T-helper 17 cell (primary cell): ENCODE measurements at regions not wholly inside any gene's neighbourhood (a gene's known extent, or its start where the extent isn't known, plus 50 kb on each side); places are given as distances from the start of the nearest gene placed in this dataset.
"Not testable (repeated sequence)": the region's sequence is repeated elsewhere in the genome, so short reads cannot be mapped to it uniquely, and the experiment has no call there.

ENCODE experiments used
- ATAC-seq: fragments of 150-1000 bp; cut with Tn5 transposase; 2 replicates; pipeline ENCODE4 v1.10.0; 2021; ENCODE audit warnings: mild to moderate bottlenecking, moderate library complexity
- DNase-seq, 3 donors: peaks; one replicate each; pipeline versions ENCODE4 v3.0.0 to v3.0.0-alpha.2; 2020 to 2021
- H3K9me3 ChIP-seq: one replicate; pipeline ENCODE4 v1.7.0; 2013; ENCODE audit warnings: low read length, mild to moderate bottlenecking; ENCODE audit not compliant: control insufficient read depth, poor library complexity, severe bottlenecking
- H3K27ac Mint-ChIP-seq: one replicate; pipeline ENCODE4 v1.8.0; 2022; ENCODE audit warnings: mild to moderate bottlenecking, moderate library complexity, mixed read lengths
- H3K27me3 Mint-ChIP-seq: one replicate; pipeline ENCODE4 v1.8.0; 2022; ENCODE audit warnings: mixed read lengths
- H3K36me3 Mint-ChIP-seq: one replicate; pipeline ENCODE4 v1.8.0; 2022; ENCODE audit warnings: low read depth, mixed read lengths
- H3K4me1 Mint-ChIP-seq: one replicate; pipeline ENCODE4 v1.8.0; 2022; ENCODE audit warnings: mild to moderate bottlenecking, mixed read lengths
- H3K4me3 Mint-ChIP-seq: one replicate; pipeline ENCODE4 v1.8.0; 2022; ENCODE audit warnings: mild to moderate bottlenecking, moderate library complexity, mixed read lengths

GRCh38 chr1:29389533-29390041, 153.3 kb downstream of the PTPRU start:
- DNase-seq (no peak), ATAC-seq (no peak)
- H3K27ac Mint-ChIP-seq: no peak overlapping the region
- no peaks in the 10 kb centered on the region for H3K4me1 Mint-ChIP-seq
- H3K36me3 Mint-ChIP-seq: no peaks in the 10 kb centered on the region
- H3K9me3 ChIP-seq: no peaks in the 10 kb centered on the region
- H3K4me3 Mint-ChIP-seq: no peak overlapping the region
- peaks cover 57% of the 10 kb centered on the region for H3K27me3 Mint-ChIP-seq

GRCh38 chr1:29388884-29389283, 152.6 kb downstream of the PTPRU start:
- Mint-ChIP-seq H3K27ac (no peak overlapping the region), H3K4me1 (no peaks in the 10 kb centered on the region), H3K36me3 (no peaks in the 10 kb centered on the region), H3K4me3 (no peak overlapping the region), H3K27me3 (peaks cover 64% of the 10 kb centered on the region)
- ATAC-seq: no peak
- no peaks in the 10 kb centered on the region for H3K9me3 ChIP-seq
- DNase-seq: no peak

DNA sequence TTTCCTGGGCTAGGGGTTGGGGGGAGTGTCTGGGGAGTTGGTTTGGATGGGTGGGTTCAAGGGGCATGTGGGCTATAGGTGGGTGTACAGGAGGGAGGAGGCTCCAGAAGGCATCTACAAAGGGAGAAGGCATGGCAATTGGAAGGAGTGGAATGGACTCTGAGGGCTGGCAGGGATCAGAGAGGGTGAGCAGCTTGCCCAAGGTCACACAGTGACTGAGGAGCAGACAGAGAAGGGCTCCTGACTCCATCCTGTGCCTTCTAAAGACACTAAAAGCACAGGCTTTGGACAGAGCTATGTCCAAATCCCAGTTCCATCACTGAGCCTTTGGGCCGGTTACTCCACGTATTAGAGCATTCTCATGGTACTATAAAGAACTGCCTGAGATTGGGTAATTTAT, 151.8 kb downstream of the PTPRU start:
- DNase-seq: no peak
- H3K27ac Mint-ChIP-seq: no peak overlapping the region
- H3K4me3 Mint-ChIP-seq: no peak overlapping the region
- H3K36me3 Mint-ChIP-seq: peaks cover 5% of the 10 kb centered on the region
- H3K4me1 Mint-ChIP-seq: no peaks in the 10 kb centered on the region
- no peak for ATAC-seq
- no peaks in the 10 kb centered on the region for H3K9me3 ChIP-seq
- peaks cover 69% of the 10 kb centered on the region for H3K27me3 Mint-ChIP-seq

GRCh38 chr1:29387210-29387609, 150.9 kb downstream of the PTPRU start:
- H3K4me1 Mint-ChIP-seq: no peaks in the 10 kb centered on the region
- peaks cover 66% of the 10 kb centered on the region for H3K27me3 Mint-ChIP-seq
- peaks cover 5% of the 10 kb centered on the region for H3K36me3 Mint-ChIP-seq
- H3K4me3 Mint-ChIP-seq: no peak overlapping the region
- no peaks in the 10 kb centered on the region for H3K9me3 ChIP-seq
- ATAC-seq: no peak
- H3K27ac Mint-ChIP-seq: no peak overlapping the region
- no peak for DNase-seq

DNA sequence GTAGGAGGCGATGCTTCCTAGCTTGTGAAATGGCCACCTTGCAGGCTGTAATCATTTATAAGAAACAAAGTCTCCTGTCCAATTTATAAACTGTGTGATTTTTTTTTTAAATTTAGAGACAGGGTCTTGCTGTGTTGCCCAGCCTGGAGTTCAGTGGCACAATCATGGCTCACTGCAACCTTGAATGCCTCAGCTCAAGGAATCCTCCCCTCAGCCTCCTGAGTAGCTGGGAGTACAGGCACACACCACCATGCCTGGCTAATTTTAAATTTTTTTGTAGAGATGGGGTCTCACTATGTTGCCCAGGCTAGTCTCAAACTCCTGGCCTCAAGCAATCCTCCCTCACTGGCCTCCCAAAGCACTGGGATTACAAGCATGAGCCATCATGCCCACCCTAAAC, 150.1 kb downstream of the PTPRU start:
- not testable (repeated sequence) for H3K4me1 Mint-ChIP-seq, H3K27ac Mint-ChIP-seq, H3K9me3 ChIP-seq, H3K4me3 Mint-ChIP-seq, ATAC-seq, H3K36me3 Mint-ChIP-seq, DNase-seq
- H3K27me3 Mint-ChIP-seq: peaks cover 62% of the 10 kb centered on the region

- H3K4me1 Mint-ChIP-seq: no peaks in the 10 kb centered on the region
- H3K27me3 Mint-ChIP-seq: peaks cover 62% of the 10 kb centered on the region
- H3K27ac Mint-ChIP-seq: no peak overlapping the region
- H3K4me3 Mint-ChIP-seq: no peak overlapping the region
- peaks cover 5% of the 10 kb centered on the region for H3K36me3 Mint-ChIP-seq
- ATAC-seq: no peak
- H3K9me3 ChIP-seq: no peaks in the 10 kb centered on the region
- no peak for DNase-seq
Measured at GRCh38 chr1:29385966-29386365, 149.6 kb downstream of the PTPRU start.

GRCh38 chr1:29384496-29385015, 148.2 kb downstream of the PTPRU start:
- Mint-ChIP-seq H3K36me3 (peaks cover 5% of the 10 kb centered on the region), H3K27ac (no peak overlapping the region), H3K4me3 (no peak overlapping the region), H3K4me1 (no peaks in the 10 kb centered on the region), H3K27me3 (peaks cover 62% of the 10 kb centered on the region)
- H3K9me3 ChIP-seq: no peaks in the 10 kb centered on the region
- ATAC-seq: no peak
- no peak for DNase-seq

- peaks cover 5% of the 10 kb centered on the region for H3K36me3 Mint-ChIP-seq
- H3K27ac Mint-ChIP-seq: no peak overlapping the region
- ATAC-seq: no peak
- H3K4me1 Mint-ChIP-seq: no peaks in the 10 kb centered on the region
- DNase-seq: no peak
- peaks cover 59% of the 10 kb centered on the region for H3K27me3 Mint-ChIP-seq
- no peak overlapping the region for H3K4me3 Mint-ChIP-seq
- H3K9me3 ChIP-seq: no peaks in the 10 kb centered on the region
Measured at GRCh38 chr1:29383746-29384371, 147.5 kb downstream of the PTPRU start.

GRCh38 chr1:29382851-29383745, 146.8 kb downstream of the PTPRU start:
- Mint-ChIP-seq H3K4me1 (no peaks in the 10 kb centered on the region), H3K36me3 (peaks cover 5% of the 10 kb centered on the region), H3K27ac (no peak overlapping the region), H3K27me3 (peaks cover 51% of the 10 kb centered on the region), H3K4me3 (peak overlapping the region; percentile 2)
- ATAC-seq (no peak), DNase-seq (no peak)
- peaks cover 3% of the 10 kb centered on the region for H3K9me3 ChIP-seq

DNA sequence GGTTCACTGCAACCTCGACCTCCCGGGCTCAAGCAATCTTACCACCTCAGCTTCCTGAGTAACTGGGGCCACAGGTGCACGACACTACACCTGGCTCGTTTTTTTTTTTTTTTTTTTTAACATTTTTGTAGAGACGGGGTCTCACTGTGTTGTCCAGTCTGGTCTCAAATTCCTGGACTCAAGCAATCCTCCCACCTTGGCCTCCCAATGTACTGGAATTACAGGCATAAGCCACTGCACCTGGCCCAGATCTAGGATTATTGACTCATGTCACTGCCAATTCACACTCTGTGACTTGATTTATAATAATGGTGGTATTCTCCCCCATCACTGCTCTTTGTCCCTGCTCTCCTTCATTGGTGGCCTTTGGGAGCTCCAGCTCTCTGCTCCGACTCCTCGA, 145.1 kb downstream of the PTPRU start:
- Mint-ChIP-seq H3K27ac (no peak overlapping the region), H3K4me1 (no peaks in the 10 kb centered on the region), H3K4me3 (no peak overlapping the region), H3K27me3 (peaks cover 39% of the 10 kb centered on the region), H3K36me3 (peaks cover 6% of the 10 kb centered on the region)
- no peak for DNase-seq
- ATAC-seq: no peak
- peaks cover 3% of the 10 kb centered on the region for H3K9me3 ChIP-seq

DNA sequence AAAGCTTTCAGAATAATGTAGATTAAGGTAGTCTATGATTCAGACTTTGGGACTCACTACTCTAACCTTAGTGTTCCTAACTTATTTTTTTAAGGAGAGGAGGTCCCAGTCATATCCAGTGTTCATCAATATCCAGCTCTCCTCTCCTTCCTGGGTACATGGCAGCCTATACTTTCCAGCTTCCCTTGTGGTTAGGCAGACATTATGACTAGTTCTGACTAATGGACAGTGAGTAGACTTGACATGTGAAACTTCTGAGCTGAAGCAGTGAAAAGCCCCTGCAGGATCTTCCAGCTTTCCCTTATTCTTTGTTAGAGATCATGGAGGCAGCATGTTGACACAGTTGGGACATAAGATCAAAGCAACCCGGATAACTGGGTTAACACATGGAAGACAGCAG, 144.2 kb downstream of the PTPRU start:
- peaks cover 6% of the 10 kb centered on the region for H3K36me3 Mint-ChIP-seq
- peaks cover 35% of the 10 kb centered on the region for H3K27me3 Mint-ChIP-seq
- no peak overlapping the region for H3K4me3 Mint-ChIP-seq
- ATAC-seq (no peak), DNase-seq (no peak)
- H3K9me3 ChIP-seq: peaks cover 3% of the 10 kb centered on the region
- no peaks in the 10 kb centered on the region for H3K4me1 Mint-ChIP-seq
- no peak overlapping the region for H3K27ac Mint-ChIP-seq

GRCh38 chr1:29379443-29380073, 143.2 kb downstream of the PTPRU start:
- H3K9me3 ChIP-seq: peaks cover 3% of the 10 kb centered on the region
- H3K4me3 Mint-ChIP-seq: no peak overlapping the region
- peaks cover 34% of the 10 kb centered on the region for H3K27me3 Mint-ChIP-seq
- peaks cover 6% of the 10 kb centered on the region for H3K36me3 Mint-ChIP-seq
- DNase-seq (no peak), ATAC-seq (no peak)
- H3K27ac Mint-ChIP-seq: no peak overlapping the region
- H3K4me1 Mint-ChIP-seq: no peaks in the 10 kb centered on the region
